ENCODE measurements at regions not wholly inside any gene's neighbourhood (a gene's known extent, or its start where the extent isn't known, plus 50 kb on each side); places are given as distances from the start of the nearest gene placed in this dataset.

DNA sequence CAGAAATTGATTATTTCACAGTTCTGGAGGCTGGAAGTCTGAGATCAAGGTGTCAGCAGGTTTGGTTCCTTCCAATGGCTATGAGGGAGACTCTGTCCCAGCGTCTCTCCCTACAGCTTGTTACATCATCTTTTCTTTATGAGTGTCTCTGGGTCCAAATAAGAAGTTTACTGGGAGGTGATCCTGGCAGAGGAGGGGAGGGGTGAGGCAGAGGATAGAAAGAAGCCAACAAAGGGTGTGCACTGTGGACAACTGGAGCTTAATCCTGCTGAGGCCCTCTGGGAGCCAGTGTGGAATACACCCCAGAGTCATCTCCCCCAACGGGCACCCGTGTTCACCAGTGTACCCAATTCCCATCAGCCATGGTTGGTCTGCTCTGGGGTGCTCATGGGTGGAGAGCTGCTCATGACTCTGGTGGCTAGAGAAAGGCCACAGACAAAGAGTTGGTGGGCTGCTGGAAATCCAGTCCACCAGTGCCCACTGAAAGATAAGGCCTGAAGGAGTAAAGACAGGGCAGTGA, 57.5 kb upstream of the CTLA4 start:
- Histone ChIP-seq H3K4me3 (no peak overlapping the region), H3K4me1 (peaks cover 9 to 49% (median 33%) of the 10 kb centered on the region in 4 donors), H3K9me3 (peaks cover 0 to 10% of the 10 kb centered on the region in 2 donors), H3K36me3 (no peaks in the 10 kb centered on the region), H3K27me3 (no peaks in the 10 kb centered on the region), H3K27ac (no peak overlapping the region)
- in situ Hi-C loops (cut with MboI; ENCODE audit: low pct_ligation_motif_present in 1 of 4, low pct_unique_long_range_greater_than_20kb in 1 of 4, low sequenced_read_pairs in 3 of 4) (loop anchor here (5.0 to 25.0 kb wide), 6 partner anchors 148 to 573 kb away; partner anchors contain the start of gene CYP20A1 (in 2 of the 4)), intact Hi-C loops (cut with DNase I; ENCODE audit: low total_unique reads) (loop anchor here (10.0 kb wide), 1 partner anchor 95 kb away; no protein-coding TSS in a partner anchor)
- TF ChIP-seq, protein P1, sequence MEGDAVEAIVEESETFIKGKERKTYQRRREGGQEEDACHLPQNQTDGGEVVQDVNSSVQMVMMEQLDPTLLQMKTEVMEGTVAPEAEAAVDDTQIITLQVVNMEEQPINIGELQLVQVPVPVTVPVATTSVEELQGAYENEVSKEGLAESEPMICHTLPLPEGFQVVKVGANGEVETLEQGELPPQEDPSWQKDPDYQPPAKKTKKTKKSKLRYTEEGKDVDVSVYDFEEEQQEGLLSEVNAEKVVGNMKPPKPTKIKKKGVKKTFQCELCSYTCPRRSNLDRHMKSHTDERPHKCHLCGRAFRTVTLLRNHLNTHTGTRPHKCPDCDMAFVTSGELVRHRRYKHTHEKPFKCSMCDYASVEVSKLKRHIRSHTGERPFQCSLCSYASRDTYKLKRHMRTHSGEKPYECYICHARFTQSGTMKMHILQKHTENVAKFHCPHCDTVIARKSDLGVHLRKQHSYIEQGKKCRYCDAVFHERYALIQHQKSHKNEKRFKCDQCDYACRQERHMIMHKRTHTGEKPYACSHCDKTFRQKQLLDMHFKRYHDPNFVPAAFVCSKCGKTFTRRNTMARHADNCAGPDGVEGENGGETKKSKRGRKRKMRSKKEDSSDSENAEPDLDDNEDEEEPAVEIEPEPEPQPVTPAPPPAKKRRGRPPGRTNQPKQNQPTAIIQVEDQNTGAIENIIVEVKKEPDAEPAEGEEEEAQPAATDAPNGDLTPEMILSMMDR (IDR thresholded peaks at IDR 0.05): no peak
- TF ChIP-seq POLR2A (IDR thresholded peaks at IDR 0.05) (no peak), EP300 (IDR thresholded peaks at IDR 0.05; ENCODE audit: low read depth) (no peak), POLR2AphosphoS5 (IDR thresholded peaks at IDR 0.05) (no peak)
- DNase-seq: no peak
- WGBS, 2 donors (ENCODE audit: low coverage in 1 of 2): 76 to 100% methylated on average over 1 to 3 of the region's 3 CpGs

DNA sequence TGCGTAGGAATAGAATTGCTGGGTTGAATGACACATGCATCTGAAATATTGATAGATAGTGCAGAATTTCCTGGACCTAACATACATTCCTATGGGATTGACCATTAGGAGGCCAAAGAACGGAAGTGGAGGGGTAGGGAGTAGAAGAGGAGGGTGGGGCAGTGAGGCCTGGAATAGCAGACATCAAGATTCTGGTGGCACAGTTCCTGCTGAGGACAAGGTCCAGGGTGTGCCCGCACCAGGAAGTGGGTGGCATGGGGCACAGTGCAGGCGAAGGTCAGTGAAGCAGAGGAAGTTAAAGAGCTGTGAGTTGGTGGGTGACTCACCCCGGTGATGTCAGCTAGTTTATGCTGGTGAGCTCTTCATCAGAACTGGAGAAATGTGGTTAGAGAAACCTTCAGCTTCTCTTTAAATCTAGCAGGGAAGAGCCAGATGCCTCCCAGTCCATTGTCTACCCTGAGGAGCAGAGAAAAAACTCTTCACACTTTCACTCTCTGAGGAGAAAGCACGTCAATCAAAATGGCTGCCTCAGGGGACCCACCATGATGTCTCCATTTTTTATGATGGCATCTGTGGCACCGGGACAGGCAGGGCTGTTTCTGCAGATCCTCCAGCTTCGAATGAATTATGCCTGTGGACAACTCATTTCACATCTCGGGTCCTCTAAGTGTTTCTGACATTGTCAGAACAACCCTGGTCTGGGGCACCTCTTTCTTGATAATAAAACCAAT, 55.9 kb upstream of the CTLA4 start:
- DNase-seq: peak; percentile 92
- intact Hi-C loops (cut with DNase I; ENCODE audit: low total_unique reads): loop anchor here (10.0 kb wide), 1 partner anchor 93 kb away; no protein-coding TSS in a partner anchor
- Histone ChIP-seq H3K36me3 (no peaks in the 10 kb centered on the region), H3K4me3 (no peak overlapping the region), H3K4me1 (peaks cover 10 to 59% (median 35%) of the 10 kb centered on the region in 4 donors), H3K27ac (peak overlapping the region; percentile 40 to 79 (median 65)), H3K27me3 (no peaks in the 10 kb centered on the region), H3K9me3 (no peaks in the 10 kb centered on the region)
- WGBS, 2 donors (ENCODE audit: low coverage in 1 of 2): 50 to 58% methylated on average over 3 to 9 of the region's 9 CpGs
- in situ Hi-C loops (cut with MboI; ENCODE audit: low pct_ligation_motif_present in 1 of 4, low pct_unique_long_range_greater_than_20kb in 1 of 4, low sequenced_read_pairs in 3 of 4): loop anchor here (5.0 to 25.0 kb wide), 6 partner anchors 149 to 574 kb away; partner anchors contain the start of gene CYP20A1 (in 2 of the 4)
- peak; percentile 14 for TF ChIP-seq POLR2A (IDR thresholded peaks at IDR 0.05)
- TF ChIP-seq, protein P1 (IDR thresholded peaks at IDR 0.05): peak in 3 of 5 experiments; percentile 7 to 50 (median 30)
- TF ChIP-seq EP300 (IDR thresholded peaks at IDR 0.05; ENCODE audit: low read depth): peak; percentile 72
- peak in 2 of 3 donors; percentile 68 to 76 for TF ChIP-seq POLR2AphosphoS5 (IDR thresholded peaks at IDR 0.05)

DNA sequence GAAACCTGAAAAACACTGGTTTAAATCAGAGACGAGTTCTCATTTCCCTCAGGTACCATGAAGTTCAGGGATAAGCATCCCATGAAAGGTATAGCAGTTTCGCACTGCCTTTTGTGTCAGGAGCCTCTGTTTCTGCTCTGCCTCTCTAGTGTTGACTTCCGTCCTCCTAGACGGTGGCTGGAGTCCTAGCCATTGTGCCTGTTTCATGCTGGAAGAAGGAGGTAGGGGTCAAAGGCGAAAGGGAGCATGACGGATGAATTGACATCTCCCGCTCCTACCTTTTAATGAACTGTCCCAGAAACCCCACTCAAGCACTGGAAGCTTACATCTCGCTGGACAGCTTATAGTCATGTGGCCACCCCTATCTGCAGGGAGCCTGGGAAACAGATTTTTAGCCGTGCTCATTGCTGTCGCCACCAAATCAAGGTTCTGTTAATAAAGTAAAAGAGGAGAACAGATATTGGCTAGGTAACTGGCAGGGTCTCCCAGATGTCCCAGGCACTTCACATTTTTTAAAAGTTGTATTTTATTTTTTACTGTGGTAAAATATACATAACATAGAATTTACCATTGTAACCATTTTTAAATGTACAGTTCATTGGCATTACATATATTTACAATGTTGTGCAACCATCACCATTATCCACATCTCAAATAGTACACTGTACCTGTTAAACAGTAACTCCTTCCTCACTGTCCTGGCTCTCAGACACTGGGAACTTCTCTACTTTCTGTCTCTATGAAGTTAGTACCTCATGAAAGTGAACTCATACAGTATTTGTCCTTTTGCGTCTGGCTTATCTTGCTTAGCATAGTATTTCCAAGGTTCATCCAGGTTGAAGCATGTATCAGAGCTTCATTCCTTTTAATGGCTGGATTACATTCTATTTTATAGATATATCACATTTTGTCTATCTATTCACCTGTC, 55.0 kb upstream of the CTLA4 start:
- DNase-seq: no peak
- Histone ChIP-seq H3K4me3 (no peak overlapping the region), H3K9me3 (no peaks in the 10 kb centered on the region), H3K27ac (peak overlapping the region; percentile 40 to 79 (median 65)), H3K27me3 (no peaks in the 10 kb centered on the region), H3K36me3 (no peaks in the 10 kb centered on the region), H3K4me1 (peaks cover 10 to 59% (median 35%) of the 10 kb centered on the region in 4 donors)
- in situ Hi-C loops (cut with MboI; ENCODE audit: low pct_ligation_motif_present in 1 of 4, low pct_unique_long_range_greater_than_20kb in 1 of 4, low sequenced_read_pairs in 3 of 4) (loop anchor here (5.0 to 25.0 kb wide), 6 partner anchors 150 to 575 kb away; partner anchors contain the start of gene CYP20A1 (in 2 of the 4)), intact Hi-C loops (cut with DNase I; ENCODE audit: low total_unique reads) (loop anchor here (10.0 kb wide), 1 partner anchor 92 kb away; no protein-coding TSS in a partner anchor)
- 60 to 83% methylated on average over 3 to 11 of the region's 11 CpGs for WGBS, 2 donors (ENCODE audit: low coverage in 1 of 2)
- TF ChIP-seq EP300 (IDR thresholded peaks at IDR 0.05; ENCODE audit: low read depth) (no peak), POLR2AphosphoS5 (IDR thresholded peaks at IDR 0.05) (no peak), POLR2A (IDR thresholded peaks at IDR 0.05) (no peak)
- TF ChIP-seq, protein P1 (IDR thresholded peaks at IDR 0.05): no peak
